GM19238 (cell line): ENCODE measurements at regions not wholly inside any gene's neighbourhood (a gene's known extent, or its start where the extent isn't known, plus 50 kb on each side); places are given as distances from the start of the nearest gene placed in this dataset.

Experiments used
- DNase-seq: peaks from one replicate; pipeline ENCODE4 v3.0.0; 2011; ENCODE audit warnings: low spot score; ENCODE audit not compliant: insufficient read length

- no peak for DNase-seq
Measured at GRCh38 chr13:106990594-106990993, 422.7 kb upstream of the ARGLU1 start.

- no peak for DNase-seq
Measured at GRCh38 chr13:106989876-106990275, 421.9 kb upstream of the ARGLU1 start.

DNA sequence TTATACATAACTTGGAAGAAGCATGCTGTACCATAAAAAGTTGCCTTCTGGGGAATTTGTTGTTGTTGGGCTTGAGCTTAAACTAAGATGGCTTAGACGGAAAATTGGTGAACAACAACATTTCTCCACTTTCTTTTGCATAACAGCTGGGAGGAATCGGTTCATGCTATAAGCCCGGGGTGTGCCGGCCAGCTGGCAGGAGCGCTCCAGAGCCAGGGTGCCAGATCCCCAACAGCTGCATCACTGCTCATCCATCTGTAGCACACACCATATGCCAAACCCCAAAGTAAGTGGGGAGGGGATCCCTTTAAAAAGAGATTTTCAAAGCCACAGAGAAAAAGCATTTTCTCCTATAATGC, 419.5 kb upstream of the ARGLU1 start:
- DNase-seq = no peak

DNA sequence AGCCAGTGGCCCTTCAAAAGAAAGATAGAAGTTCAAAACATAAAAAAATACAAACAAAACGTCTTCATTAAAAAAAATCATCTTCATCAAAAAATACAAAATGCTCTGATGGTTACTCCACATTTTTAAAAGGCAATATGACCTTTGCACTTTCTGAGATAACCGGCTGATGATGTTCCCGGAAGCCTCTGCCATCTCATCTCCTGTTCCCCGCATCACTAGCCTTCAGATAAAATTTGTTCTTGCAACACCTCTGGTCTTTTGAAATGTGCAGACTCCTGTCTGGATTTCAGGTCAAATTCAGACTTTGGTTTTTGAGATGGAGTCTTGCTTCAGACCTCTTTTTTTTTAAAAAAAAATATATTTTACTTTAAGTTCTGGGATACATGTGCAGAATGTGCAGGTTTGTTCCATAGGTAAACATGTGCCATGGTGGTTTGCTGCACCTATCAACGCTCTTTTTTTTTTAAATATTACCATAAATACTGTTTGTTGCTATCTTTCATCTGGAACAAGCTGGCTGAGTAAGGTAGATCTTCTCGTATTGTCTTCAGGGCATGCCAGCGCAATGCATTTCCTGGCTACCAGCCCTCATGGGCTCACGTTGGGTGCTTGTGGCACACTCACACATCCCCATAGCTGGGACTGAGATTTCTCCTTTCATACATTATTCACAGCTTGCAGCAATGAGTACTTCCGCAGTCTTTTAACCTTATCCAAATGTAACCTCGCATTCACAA, 418.9 kb upstream of the ARGLU1 start:
- no peak for DNase-seq

GRCh38 chr13:106986033-106986484, 418.1 kb upstream of the ARGLU1 start:
- no peak for DNase-seq

- no peak for DNase-seq
Measured at GRCh38 chr13:106985481-106985880, 417.5 kb upstream of the ARGLU1 start.

DNA sequence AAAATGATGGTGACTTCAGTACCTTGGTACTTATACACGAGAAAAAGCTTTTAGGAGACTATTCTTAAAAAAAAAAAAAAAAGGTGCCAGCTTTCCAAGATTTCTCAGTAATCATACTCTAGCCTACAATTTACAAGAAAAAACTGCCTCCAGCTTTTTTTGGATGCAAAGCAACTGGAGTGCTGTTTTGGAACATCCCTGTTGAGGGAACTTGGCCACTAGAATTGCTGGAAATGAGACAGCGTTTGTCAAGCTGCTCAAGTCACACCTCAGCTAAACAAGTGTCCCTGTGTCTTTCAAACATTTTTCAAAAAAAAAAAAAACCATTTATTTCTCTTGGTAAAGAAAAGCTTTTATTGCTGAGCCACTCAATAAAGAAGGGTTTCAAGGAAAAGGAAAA, 413.1 kb upstream of the ARGLU1 start:
- DNase-seq = no peak

GRCh38 chr13:106967391-106967790, 399.5 kb upstream of the ARGLU1 start:
- DNase-seq = no peak

DNA sequence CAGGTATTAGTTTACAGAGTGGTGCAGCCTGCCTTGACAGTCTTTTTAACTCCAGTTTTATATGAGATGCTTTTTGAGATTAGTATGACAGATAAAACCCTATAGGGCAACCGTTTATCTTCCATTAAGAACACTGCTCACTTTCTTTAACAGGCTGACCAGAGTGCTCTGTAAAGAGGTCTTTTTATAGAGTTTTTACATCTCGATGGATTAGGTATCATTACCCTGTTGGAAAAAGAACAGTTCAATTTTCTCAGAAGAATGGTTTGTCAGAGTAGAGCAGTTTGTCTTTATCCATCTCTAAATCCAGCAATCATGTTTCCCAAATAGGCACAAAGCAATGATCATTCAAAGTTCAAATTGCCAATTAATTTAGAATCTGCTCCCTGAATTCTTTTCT, 395.2 kb upstream of the ARGLU1 start:
- DNase-seq = no peak

DNA sequence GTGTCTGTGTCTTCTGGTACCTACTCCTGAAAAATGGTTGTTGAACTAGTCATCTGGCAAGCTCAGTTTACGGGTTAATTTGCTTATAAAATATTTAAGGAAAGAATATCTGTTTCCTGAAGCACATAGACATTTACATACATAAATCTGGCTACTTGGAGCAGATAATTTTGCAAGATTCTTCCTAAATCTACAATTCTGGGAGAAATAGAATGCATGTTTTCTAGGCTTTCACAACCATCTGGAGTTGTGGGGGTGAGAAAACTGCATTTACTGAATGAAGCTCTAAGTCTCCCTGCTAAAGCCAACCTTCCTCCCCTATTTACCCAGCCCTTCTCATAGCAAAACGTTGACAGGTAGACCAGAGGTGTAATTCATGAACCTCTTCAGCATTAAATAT, 393.7 kb upstream of the ARGLU1 start:
- DNase-seq = no peak

- DNase-seq = no peak
Measured at GRCh38 chr13:106961216-106961615, 393.3 kb upstream of the ARGLU1 start.

DNA sequence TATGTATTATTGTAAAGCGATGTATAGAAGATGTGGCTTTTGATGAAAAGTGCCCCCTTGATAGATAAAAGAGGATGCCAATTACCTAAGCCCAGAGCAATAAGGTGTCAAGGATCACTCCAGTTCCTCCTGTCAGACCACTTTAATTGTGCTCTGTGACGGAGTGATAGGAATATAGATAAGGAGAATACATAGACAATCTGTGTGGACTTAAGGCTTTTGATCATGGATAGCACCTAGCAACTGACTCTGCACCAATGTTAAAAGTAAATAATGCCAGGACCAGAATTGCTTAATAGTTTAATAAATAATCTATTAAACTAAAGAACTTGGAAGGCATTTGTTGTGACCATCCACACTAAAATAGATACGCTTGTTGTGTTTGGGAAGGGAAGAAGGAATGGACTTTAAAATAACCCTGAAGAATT, 390.7 kb upstream of the ARGLU1 start:
- DNase-seq = no peak

GRCh38 chr13:106942563-106942962, 374.6 kb upstream of the ARGLU1 start:
- DNase-seq = no peak

DNA sequence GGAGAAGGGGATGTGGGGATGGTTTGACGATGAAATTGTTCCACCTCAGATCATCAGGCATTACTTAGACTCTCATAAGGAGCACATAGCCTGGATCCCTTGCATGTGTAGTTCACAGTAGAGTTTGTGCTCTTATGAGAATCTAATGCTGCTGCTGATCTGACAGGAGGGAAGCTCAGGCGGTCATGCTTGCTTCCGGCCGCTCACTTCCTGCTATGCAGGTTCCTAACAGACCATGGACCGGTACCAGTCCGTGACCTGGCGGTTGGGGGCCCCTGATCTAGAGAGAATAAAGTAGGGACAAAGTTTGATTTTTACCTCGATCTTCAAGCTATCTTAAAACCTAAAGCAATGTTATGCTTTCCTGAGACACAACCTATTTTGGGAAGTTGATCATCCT, 373.8 kb upstream of the ARGLU1 start:
- DNase-seq = no peak

- DNase-seq = no peak
Measured at GRCh38 chr13:106927421-106927820, 359.5 kb upstream of the ARGLU1 start.

GRCh38 chr13:106922384-106922783, 354.4 kb upstream of the ARGLU1 start:
- DNase-seq = no peak

- DNase-seq = no peak
Measured at GRCh38 chr13:106919638-106920037, 351.7 kb upstream of the ARGLU1 start.

GRCh38 chr13:106919133-106919532, 351.2 kb upstream of the ARGLU1 start:
- DNase-seq = peak; percentile 5

DNA sequence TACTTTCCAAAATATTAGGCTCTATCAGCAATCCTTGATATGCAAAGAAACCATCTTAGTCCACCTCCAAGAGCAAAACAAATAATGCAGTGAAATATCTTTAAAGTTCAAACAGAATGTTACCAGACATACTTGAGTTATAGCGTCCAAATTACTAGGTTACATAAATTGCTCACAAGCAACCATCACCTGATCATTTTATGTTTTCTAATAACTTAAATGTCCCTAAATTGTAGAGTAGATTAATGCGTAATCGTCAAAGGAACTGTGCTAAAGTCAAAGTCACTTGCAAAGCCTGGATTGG, 350.6 kb upstream of the ARGLU1 start:
- DNase-seq = no peak

DNA sequence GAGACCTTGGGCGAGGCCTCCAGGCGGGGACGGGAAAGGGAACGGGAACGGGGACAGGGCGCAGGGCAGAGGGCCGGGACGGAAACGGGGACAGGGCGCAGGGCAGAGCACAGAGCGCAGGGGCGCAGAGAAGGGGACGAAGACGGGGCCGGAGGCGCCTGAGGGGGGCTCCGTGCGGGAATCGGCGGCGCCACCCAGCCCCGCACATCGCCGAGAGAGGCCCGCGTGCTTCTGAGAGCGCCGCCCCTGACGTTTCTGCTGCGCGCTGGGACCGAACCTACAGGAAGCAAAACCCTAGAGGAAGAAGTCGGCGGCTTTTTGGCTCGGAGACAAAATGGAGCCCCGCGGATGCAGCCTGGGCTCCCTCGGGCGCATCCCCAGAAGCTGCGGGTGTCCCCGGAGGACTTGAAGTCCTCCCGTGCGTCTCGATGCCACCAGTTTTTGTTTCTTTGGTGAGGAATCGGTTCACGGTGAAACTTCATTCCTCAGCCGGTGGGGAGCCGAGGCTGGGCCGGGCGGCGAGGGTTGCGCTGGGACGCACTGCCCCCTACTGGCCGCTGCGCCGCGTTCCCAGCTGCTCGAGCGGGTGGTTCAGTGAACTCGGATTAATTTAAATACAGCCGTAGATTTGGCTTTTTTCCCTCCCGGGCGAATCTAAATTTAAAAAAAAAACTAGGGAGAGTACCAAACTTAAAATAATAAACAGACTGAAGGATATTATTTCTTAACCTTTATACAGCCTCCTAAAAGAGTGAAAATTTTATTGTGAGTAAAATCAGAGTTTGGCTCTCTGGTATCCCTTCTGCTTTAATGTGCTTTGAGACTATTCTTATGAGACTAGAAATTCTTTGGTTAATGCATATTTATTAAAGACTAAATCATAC, 350.0 kb upstream of the ARGLU1 start:
- DNase-seq = peak; percentile 60

DNA sequence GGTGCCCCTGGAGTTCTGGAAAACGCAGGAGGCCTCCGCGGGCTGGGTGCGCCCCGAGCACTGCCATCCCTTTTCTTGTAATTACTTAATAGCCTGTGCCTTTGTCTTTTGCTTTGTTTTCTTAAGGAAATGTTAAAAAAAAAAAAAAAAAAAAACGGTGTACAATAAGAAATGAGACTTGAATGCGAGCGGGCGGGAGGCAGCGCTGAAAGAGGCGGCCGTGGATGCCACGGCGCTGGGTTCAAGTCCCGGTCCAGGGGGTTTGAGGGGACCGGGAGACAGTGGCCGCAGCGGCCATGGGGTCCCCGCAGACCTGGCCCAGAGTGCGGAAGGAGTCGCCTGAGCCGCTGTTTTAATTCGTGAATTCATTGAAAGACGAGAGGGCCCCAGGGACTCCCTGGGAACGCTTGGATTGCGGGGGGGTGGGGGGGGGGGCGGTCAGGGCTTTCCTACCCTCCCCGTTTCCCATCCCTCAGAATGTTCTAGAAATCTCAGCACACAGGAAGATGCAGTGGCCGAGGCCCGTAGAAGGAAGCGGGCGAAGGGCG, 349.2 kb upstream of the ARGLU1 start:
- DNase-seq = no peak

DNA sequence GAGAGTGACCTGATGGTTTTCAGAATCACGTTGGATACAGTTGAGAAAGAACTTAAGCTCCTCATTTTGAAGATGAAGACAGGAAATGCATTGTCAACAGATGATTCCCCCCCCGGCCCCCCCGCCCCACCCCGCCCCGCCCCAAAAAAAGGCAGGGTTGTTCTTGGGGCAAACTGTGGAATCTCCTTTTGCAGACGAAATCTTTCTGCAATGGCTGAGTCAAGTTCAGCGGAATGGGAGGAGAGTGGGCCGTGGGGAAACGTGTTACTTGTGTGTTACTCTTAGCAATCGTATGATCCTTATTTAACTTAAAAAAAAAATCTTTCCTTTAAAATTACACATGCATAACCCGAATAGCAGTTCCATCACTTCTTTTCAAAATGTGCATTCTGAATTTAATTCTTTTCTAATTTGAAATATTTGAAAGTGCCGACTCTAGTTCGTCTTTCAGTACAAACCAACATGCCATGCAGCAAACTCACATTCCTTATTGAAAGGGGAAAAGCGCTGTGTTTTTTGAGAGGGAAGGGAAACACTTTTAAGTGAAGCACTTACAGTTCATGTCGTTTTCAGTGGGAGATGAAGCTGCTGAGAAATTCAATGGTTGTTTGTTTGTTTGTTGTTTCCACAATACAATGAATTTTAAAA, 348.5 kb upstream of the ARGLU1 start:
- no peak for DNase-seq
